GM19328 (cell line): ENCODE measurements at regions not wholly inside any gene's neighbourhood (a gene's known extent, or its start where the extent isn't known, plus 50 kb on each side); places are given as distances from the start of the nearest gene placed in this dataset.

Experiments used
- ATAC-seq: cut with Tn5 transposase; IDR thresholded peaks from one replicate; pipeline ENCODE4 v1.9.1; 2021; ENCODE audit warnings: mild to moderate bottlenecking, moderate library complexity; ENCODE audit not compliant: unreplicated experiment

DNA sequence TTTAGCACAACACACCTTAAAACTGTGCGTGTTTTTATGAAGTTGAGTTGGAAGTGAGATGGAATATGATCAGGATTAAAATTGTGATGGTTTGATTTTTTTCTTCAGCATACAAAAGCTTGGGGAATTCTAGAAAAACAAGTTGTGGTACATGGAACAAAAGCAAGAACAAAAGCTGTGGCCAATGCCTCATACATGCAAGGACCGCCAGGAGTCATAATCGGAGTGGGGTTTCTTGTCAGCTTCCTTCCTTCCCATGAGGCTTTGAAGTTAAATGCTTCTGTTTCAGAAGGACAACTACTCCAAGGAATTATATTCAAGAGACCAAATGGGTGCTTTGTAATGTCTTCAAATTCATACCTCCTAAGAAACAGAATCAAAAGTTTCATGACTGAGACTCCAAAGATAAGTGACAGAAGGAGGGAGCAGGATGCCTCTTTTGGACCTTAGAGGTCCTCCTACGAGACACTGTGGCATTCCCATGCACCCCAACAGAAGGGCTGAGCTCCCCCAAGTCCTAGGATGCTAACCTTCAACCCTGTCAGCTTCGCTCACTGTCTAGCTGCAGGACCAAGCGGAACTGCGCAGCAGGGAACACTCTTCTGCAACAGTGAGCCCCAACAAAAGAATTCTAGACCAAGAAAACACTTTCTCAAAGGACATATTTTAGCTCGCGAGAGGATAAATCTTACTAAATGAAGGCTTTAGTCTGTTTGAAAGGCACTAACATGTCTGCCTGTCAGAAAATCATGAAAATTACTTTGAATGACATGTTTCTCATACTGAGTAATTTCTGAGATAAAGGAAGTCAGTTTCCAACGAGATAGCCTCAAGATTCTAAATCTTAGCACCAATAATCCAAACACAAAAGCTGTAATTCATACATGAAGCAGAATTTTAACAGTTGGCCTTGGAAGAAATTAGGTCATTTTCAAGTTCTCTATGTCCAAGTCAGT is 108.5 kb upstream of the NHSL1 start:
- no peak for ATAC-seq

DNA sequence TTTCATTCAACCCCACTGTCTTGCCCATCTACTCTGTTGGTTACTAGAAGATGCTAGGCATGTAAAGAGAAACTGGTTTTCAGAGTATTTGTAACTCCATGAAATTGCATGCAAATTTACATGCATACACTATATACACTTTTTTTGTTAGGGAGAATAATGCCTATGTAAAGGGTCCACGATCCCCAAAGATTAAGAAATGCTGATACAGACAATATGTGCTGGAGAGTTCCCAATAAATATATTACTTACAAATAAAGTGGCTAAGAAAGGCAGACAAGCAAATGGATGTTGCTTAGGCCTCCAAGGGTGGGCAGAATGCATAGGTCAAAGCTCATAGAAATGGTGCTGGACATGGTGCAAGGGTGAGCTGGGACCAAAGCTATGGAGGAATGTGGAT is 109.6 kb upstream of the NHSL1 start:
- no peak for ATAC-seq

DNA sequence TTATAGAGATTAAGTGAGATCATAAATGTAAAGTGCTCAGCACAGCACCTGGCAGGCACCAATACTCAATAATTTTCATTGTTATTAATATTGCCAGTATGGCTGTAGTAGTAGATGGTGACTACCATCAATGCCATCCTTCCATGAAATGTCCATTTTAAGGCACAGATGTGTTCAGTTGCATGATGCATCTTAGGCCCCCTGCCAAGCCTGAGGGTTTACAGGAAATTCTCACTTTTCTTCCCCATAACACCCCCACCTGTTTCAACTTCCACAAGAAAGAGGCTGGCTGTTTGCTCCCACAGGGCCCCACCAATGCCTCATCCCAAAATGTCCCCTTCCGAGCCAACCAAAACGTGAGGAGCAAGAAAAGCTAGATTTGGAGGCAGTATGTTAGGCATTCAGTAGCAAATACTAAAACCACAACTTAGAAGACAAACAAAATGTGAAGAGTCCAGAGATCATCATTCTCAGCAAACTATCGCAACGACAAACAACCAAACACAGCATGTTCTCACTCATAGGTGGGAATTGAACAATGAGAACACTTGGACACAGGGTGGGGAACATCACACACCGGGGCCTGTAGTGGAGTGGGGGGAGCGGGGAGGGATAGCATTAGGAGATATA is 110.6 kb upstream of the NHSL1 start:
- ATAC-seq, result no peak

DNA sequence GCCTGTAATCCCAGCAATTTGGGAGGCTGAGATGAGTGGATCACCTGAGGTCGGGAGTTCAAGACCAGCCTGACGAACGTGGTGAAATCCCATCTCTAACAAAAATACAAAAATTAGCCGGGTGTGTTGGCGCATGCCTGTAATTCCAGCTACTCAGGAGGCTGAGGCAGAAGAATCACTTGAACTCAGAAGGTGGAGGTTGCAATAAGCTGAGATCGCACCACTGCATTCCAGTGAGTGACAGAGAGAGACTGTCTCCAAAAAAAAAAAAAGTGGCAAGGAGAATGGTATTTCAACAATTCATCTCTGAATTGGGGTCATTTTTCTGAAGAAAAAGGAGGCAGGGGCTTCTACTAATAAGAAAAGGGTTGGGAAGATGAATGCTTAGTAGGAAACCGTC is 111.5 kb upstream of the NHSL1 start:
- no peak for ATAC-seq

DNA sequence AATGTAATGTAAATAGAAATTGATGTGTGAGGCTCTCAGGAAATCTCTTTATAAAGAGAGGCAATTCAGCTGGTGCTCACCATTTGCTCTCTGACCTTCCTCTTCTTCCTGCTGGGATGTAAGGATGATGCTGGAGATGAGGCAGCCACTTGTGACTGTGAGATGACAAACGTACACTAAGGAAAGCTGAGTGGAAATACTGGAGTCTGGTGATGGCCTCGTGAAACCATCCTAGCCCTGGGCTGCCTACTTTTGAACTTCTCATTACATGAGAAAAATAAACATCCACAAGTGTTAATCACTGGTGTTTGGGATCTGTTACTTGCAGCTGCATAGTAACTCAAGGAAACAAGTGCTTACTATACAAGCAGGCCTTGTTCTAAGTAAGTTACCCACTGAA is 114.9 kb upstream of the NHSL1 start:
- no peak for ATAC-seq

DNA sequence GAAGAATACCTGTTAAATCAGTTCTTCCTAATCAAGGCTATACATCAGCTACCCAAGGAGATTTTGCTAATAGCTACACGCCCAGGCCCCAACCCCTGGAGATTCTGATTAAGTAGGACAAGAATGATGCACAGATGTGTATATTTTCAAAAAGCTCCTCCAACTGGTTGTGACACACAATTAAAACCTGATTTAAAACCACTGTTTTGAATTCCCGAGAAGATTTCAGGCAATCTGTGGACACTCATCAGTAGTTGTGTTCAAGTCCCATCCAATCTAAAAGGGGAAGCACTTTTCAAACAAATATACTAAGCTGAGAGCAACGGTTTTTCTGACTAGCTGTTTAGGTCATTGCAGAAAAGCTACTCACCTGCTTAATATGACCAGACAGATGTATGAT is 118.9 kb upstream of the NHSL1 start:
- ATAC-seq, result no peak

DNA sequence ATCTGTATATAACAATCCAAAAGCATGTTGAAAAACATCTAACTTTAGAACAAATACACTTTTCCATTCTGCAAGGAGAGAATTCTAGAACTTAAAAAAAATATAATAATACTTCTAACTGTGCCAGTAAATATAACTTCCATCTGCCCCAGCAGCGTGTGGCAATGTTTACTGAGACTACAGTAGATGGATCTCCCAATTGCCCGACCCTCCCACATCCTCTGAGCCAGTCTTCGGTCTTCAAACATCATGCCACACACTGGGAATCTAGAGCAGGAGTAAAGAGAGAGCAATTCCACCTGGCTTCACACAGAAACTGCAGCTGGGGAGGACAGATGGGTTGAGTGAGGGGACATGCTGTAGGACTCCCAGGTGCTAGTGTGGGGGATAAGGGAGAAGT is 121.3 kb upstream of the NHSL1 start:
- no peak for ATAC-seq

DNA sequence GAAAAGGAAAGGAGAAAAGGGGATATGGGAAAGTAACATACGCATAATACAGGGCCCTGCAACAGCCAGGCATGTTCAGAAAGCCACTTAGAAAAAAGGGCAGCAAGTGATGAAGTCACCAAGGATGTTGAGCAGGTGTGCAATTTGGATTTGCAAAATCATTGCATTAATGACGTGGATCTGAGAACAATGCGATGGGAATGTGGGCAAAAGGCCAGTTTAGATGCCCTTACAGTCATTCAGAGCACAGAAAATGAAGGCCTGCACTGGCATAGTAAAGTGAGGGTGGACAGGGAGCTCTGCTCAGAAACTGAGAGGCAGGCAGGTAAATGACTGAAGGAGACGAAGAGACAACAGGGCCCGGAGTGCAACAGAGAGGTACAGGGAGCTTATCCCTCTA is 123.7 kb upstream of the NHSL1 start:
- ATAC-seq, result no peak

DNA sequence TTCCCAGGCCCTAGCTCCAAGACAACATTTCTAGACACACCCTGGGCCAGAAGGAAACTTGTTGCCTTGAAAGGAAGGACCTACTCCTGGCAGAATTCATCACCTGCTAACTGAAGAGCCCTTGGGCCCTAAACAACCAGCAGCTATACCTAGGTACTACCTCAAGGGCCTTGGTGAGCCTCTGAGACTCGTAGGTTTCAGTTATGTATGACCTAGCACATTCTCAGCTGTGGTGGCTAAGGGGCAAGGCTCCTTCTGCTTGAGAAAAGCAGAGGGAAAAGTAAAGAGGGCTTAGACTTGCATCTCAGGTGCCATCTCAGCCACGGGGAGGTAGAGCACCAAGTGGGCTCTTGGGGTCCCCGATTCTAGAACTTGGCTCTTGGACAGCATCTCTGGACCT is 132.3 kb upstream of the NHSL1 start:
- ATAC-seq, result no peak

DNA sequence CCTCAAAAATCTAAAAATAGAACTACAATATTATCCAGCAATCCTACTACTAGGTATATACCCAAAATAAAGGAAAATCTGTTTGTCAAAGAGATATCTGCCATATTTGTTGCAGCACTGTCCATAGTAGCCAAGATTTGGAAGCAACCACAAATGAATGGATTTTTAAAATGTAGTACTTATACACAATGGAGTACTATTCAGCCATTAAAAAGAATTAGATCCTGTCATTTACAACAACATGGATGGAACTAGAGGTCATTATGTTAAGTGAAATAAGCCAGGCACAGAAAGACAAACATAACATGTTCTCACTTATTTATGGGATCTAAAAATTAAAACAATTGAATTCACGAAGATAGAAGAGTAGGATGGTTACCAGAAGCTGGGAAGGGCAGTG is 135.7 kb upstream of the CCDC28A start:
- ATAC-seq, result no peak

DNA sequence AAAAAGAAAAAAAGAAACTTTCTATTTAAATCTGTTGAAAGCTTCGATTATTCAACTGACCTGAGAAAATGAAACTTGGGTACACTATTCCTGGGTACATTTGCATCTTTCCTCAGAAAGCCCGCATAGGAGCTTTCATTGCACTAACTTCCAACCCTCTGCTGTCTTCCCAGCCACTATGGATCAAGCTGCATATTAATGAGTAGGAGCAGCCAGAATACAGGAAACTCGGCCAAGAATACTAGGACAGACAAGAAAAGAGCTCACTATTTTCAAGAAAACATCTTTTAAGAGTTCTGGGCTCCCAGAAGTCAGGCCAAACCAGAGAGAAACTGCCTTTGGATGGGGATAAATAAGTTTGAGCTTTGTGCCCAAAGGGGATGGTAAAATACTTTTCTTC is 135.0 kb upstream of the CCDC28A start:
- no peak for ATAC-seq

DNA sequence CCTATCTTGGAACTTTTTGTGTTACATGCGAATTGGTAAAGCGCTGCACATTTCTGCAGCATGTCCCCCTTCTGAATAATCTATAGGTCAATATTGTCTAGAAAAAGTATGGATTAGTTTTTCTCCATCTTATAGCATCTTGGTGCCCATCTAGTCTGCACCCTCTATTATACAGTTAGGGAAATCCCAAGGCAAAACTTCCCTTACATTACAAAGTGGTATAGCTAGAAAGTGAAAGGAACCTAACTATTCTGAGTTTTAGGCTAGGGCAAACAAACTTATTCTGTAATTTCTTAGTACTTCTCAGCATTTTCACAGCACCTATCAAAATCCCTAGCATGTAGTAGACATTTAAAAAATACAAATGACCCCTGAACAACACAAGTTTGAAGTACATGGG is 133.5 kb upstream of the CCDC28A start:
- ATAC-seq, result no peak

DNA sequence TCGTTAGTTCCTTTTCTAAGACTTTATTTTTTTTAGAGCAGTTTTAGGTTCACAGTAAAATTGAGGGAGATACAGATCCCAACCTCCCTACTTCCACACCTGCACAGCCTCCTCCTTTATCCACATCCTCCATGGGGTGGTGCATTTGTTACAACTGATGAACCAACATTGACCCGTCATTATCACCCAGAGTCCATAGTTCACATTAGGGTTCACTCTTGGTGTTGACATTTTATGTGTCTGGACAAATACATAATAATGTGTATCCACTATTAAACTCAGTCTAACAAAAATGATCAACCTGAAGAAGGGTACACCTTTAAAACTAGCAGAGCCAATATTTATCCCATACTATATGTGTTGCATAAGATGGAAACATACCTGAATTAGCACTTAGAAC is 130.4 kb upstream of the CCDC28A start:
- ATAC-seq, result no peak

DNA sequence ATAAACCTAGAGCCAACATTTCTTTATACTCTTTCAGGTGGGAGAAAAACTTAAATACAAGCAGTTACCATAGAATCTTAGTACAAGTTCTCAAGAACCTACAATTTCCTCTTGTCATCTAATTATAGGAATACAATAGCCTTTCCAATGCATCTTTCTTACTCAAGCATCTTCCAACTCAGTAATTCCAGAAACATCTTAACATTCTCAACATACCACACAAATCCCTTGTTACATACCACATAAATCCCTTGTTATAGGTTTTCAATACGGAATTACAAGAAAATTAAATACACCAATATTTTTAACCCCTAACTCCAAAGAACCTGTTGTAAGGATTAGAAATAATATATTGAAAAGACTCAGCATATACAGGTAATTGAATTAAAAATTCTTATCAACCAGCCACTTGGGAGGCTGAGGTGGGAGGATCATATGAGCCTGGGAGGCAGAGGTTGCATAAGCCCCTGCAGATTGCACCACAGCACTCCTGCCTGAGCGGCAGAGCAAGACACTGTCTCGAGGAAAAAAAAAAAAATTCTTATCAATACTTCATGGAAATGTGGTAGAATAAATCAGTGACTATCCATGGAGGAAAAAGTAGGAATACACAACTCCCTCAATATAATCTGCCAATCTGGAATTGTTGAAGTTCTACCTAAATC is 127.5 kb upstream of the CCDC28A start:
- ATAC-seq, result no peak

DNA sequence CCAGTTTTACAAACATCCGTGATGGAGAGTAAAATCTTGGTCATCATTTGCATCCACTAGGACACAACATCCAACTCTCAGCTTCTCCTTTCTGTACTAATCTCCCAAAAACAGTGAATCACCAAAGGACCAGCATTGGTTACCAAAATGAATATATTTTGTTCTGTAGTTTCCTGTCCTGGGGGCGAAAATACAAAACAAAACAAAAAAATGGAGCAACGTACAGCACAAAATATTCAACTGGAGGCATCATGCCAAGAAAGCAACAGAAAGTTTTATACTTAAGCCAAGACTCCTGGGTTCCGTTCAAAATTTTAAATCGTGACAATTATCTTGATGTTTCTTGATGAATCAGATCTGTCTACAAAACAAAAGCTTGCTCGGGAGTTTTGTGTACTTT is 126.6 kb upstream of the CCDC28A start:
- ATAC-seq, result no peak

DNA sequence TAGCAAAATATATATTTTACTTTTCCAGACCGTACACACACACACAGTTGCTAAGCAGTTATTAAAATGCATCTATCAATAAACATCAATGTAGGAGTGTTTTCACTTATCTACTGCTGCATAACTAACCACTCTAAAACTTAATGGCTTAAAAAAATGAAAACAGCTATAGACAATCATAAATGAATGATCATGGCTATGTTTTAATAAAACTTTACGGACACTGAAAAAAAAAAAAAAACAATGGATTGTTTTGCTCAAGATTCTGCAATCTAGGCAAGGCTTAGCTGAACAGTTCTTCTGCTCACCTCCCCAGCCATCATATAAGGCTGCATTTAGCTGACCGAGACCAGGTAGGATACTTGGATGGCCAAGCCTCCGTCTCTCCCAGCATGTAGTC is 125.4 kb upstream of the CCDC28A start:
- no peak for ATAC-seq

DNA sequence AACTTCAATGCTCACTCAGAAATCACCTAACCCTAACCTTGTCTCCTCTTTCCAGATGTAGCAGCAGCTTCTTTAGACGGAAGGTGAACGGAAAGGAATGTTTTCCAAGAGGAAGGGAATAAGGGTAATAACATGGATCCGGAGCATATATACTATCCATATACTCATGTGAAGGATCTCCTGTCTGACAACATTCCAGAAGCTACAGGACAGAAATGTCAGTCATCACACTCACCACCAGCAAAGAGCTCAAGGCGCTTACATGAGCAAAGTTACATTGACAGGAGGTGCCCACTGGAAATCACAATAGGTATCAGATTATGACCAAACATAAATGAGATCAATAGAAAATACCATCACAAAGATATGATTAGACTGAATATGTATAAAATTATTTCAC is 122.1 kb upstream of the CCDC28A start:
- no peak for ATAC-seq

DNA sequence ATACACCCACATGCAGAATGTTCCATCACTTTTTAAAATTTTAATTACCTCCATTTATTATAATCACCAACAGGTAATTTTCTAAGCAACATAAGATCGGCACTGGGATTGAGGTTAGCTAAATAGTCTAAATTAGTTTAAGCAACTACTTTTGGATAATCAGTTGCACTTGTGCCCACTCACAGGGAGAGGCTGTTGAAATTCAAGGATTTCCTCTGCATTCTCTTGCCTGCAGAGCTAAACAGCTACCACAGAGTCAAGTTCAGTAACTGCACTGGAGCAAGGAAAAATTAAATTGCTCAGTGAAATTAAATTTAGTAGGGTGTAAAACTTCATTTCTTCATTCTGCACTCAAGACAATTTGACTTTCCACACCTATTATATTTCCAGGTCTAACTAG is 120.7 kb upstream of the CCDC28A start:
- no peak for ATAC-seq

DNA sequence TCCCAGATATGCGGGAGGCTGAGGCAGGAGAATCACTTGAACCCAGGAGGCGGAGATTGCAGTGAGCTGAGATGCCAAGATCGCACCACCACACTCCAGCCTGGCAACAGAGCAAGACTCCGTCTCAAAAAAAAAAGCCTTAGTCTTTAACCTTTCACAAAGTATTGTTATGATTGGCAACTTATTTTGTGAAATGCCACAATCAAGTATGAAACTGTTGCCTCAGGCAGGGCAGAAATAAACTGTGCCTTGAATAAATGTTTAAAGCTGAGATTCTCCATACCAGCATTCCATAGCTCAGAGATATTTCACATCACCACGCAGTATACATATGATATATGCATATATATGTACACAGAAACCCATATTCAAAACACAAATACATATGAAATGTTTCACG is 120.1 kb upstream of the CCDC28A start:
- ATAC-seq, result no peak

DNA sequence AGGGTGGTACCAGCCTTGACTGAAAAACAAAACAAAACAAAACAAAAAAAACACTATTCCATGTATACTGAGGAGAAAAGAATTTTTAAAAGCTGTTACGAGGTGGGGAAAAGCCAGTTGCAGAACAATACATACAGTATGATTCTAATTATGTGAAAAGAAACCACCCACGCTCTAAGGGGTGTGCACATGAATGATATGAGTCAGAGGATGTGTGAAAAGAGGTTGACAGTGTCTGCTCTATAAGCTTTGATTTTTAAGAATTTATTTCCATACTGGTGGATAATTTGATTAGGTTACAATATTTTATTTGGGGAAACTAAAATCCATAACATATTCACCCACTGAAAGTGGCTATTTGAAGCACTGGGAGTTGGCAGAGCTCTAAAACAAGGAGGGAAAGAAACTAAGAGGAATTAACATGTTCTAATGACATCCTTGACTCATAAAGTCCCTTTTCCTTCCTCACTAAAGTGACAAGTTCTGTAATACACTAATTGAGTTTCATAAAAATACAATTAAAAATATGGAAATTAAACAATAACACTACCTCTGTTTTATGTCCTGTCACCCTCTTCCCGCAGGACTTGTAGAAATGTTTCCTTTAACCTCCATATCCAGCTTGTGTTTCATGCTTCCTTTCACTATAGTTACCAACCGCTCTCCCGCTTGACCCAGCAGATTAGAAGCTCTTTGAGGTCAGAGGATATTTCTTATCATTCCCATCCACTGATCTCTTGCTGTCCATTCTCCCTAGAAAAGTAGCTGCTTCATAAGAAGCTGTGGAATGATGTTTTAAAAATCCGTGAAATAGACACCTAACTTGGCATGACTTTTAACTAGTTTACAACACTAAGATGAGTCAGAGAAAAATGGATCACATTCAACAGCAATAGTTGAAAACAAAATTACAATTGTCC is 118.6 kb upstream of the CCDC28A start:
- peak; percentile 99 for ATAC-seq

DNA sequence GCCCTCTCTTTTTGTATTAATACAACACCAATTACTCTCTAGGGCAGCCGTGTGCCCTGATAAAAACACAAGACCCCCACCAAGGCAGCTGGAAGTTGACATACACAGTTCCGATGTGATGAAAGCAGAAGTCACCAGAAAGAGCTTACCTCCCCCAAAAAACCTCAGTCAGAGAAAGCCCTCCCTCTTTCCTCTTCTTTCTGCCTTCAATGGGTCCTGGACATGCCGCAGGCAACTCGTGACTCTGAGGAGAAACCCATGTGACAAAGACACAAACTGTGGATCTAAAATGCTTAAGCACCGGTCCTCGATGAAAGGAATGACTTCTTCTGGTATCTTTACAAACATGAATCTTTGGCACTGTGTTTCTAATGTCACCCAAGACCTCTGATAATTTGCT is 117.7 kb upstream of the CCDC28A start:
- ATAC-seq, result no peak
